ENCODE measurements at regions not wholly inside any gene's neighbourhood (a gene's known extent, or its start where the extent isn't known, plus 50 kb on each side); places are given as distances from the start of the nearest gene placed in this dataset.

- no peak for DNase-seq
These were observed 84.7 kb upstream of the BRINP1 start for GRCh38 chr9:119453980-119454379.

- DNase-seq, result no peak
These were observed 84.3 kb upstream of the BRINP1 start for GRCh38 chr9:119453490-119453911.

GRCh38 chr9:119451426-119451825, 82.2 kb upstream of the BRINP1 start:
- no peak for DNase-seq

- no peak for DNase-seq
These were observed 73.9 kb upstream of the BRINP1 start for GRCh38 chr9:119443179-119443578.

- no peak for DNase-seq
These were observed 72.6 kb upstream of the BRINP1 start for GRCh38 chr9:119441832-119442231.

GRCh38 chr9:119441338-119441737, 72.1 kb upstream of the BRINP1 start:
- DNase-seq, result no peak

GRCh38 chr9:119436261-119436660, 67.0 kb upstream of the BRINP1 start:
- DNase-seq, result no peak

GRCh38 chr9:119435076-119435475, 65.8 kb upstream of the BRINP1 start:
- DNase-seq, result no peak

GRCh38 chr9:119432428-119432827, 63.2 kb upstream of the BRINP1 start:
- DNase-seq, result no peak

GRCh38 chr9:119429302-119429701, 60.1 kb upstream of the BRINP1 start:
- DNase-seq, result no peak

- DNase-seq, result no peak
These were observed 51.0 kb upstream of the BRINP1 start for GRCh38 chr9:119420231-119420630.

Measured in cerebellar nuclear complex (tissue), 1 donor.